Keratinocyte (primary cell): ENCODE measurements at regions not wholly inside any gene's neighbourhood (a gene's known extent, or its start where the extent isn't known, plus 50 kb on each side); places are given as distances from the start of the nearest gene placed in this dataset.

Source experiments
- DNase-seq: peaks from one replicate; pipeline ENCODE4 v3.0.0-alpha.2; 2011; ENCODE audit warnings: low read depth, missing footprints, low spot score
- FAIRE-seq: peaks from 2 replicates; lab custom pipeline; 2011; peaks lifted over from hg19 to GRCh38; lab: Jason Lieb, UNC
- H2AFZ ChIP-seq: 2 replicates; pipeline ENCODE4 v1.6.0; 2012; ENCODE audit warnings: low read length, control low read depth, inconsistent platforms; ENCODE audit not compliant: control insufficient read depth
- H3K27ac ChIP-seq: 2 replicates; pipeline ENCODE4 v1.5.1; 2011; ENCODE audit warnings: low read length; ENCODE audit not compliant: control insufficient read depth, insufficient read depth
- H3K27me3 ChIP-seq: 3 replicates; pipeline ENCODE4 v1.6.0; 2011; ENCODE audit warnings: low read length; ENCODE audit not compliant: control insufficient read depth, insufficient read depth; ENCODE audit errors: extremely low read depth
- H3K36me3 ChIP-seq, 2 experiments: 2 replicates in 1 of 2; 3 replicates in 1 of 2; pipeline ENCODE4 v1.5.1; 2011; ENCODE audit warnings: low read length in 2 of 2, mild to moderate bottlenecking in 1 of 2; ENCODE audit not compliant: control insufficient read depth in 2 of 2, insufficient read depth in 2 of 2; ENCODE audit errors: extremely low read depth in 1 of 2
- H3K4me1 ChIP-seq: 3 replicates; pipeline ENCODE4 v1.5.1; 2011; ENCODE audit warnings: low read length; ENCODE audit not compliant: control insufficient read depth, insufficient read depth; ENCODE audit errors: extremely low read depth
- H3K4me2 ChIP-seq: 3 replicates; pipeline ENCODE4 v1.6.0; 2011; ENCODE audit warnings: low read depth, low read length; ENCODE audit not compliant: control insufficient read depth, insufficient read depth; ENCODE audit errors: extremely low read depth
- H3K4me3 ChIP-seq, 3 experiments: fragments of 200-600 bp in 1 of 3; sonication (generic) in 1 of 3; 2 replicates in 2 of 3; 3 replicates in 1 of 3; pipeline ENCODE4 v1.5.1; 2011 to 2016; ENCODE audit warnings: low read length in 3 of 3, mild to moderate bottlenecking in 3 of 3, control low read depth in 2 of 3, inconsistent platforms in 1 of 3, low read depth in 1 of 3, mixed read lengths in 1 of 3, mixed run types in 1 of 3, moderate library complexity in 1 of 3; ENCODE audit not compliant: control insufficient read depth in 2 of 3, insufficient read depth in 2 of 3; ENCODE audit errors: extremely low read depth in 1 of 3
- H3K79me2 ChIP-seq: 2 replicates; pipeline ENCODE4 v1.6.0; 2012; ENCODE audit warnings: low read length; ENCODE audit not compliant: control insufficient read depth, insufficient read depth
- H3K9ac ChIP-seq: 3 replicates; pipeline ENCODE4 v1.6.0; 2011; ENCODE audit warnings: low read length; ENCODE audit not compliant: control insufficient read depth, insufficient read depth; ENCODE audit errors: extremely low read depth
- H3K9me1 ChIP-seq: 3 replicates; pipeline ENCODE4 v1.6.0; 2011; ENCODE audit warnings: low read length; ENCODE audit not compliant: control insufficient read depth, insufficient read depth; ENCODE audit errors: extremely low read depth
- H3K9me3 ChIP-seq: 2 replicates; pipeline ENCODE4 v1.5.1; 2012; ENCODE audit warnings: low read depth, low read length; ENCODE audit not compliant: control insufficient read depth
- H4K20me1 ChIP-seq: 3 replicates; pipeline ENCODE4 v1.6.0; 2011; ENCODE audit warnings: low read length; ENCODE audit not compliant: control insufficient read depth, insufficient read depth; ENCODE audit errors: extremely low read depth
- CTCF ChIP-seq, 3 experiments: IDR thresholded peaks in 1 of 3; conservative IDR thresholded peaks in 1 of 3; optimal IDR thresholded peaks in 1 of 3; 2 replicates in 2 of 3; 3 replicates in 1 of 3; pipeline versions ENCODE3 to v1.5.1; 2011; ENCODE audit warnings: low read length in 3 of 3, mild to moderate bottlenecking in 3 of 3, moderate library complexity in 2 of 3, control low read depth in 1 of 3, inconsistent platforms in 1 of 3; ENCODE audit not compliant: insufficient read depth in 2 of 3; ENCODE audit errors: extremely low read depth in 1 of 3
- EZH2 ChIP-seq: IDR thresholded peaks from one replicate; pipeline ENCODE4 v1.6.1; 2012; ENCODE audit warnings: inconsistent platforms, mild to moderate bottlenecking, low read length, moderate library complexity
- dilution Hi-C: fragments of 300-500 bp; cut with MboI; formaldehyde crosslinking; loops from one replicate; pipeline ENCODE4 v1.7.0; 2020; ENCODE audit warnings: low sequenced_read_pairs; ENCODE audit not compliant: extremely low pct_ligation_motif_present

GRCh38 chr1:188228623-188229022, 1399.9 kb downstream of the PLA2G4A start:
- TF ChIP-seq CTCF (optimal IDR thresholded peaks at IDR 0.05 in 1 of 3, IDR thresholded peaks at IDR 0.05 in 1 of 3, conservative IDR thresholded peaks at IDR 0.05 in 1 of 3; ENCODE audit: extremely low read depth in 1 of 3, insufficient read depth in 2 of 3, low read length in 3 of 3) (no peak), EZH2 (no peak)
- no peak overlapping the region for H3K27ac ChIP-seq
- no peak overlapping the region for H3K4me2 ChIP-seq
- no peak overlapping the region for H3K9ac ChIP-seq
- DNase-seq (no peak), FAIRE-seq (no peak)
- H3K9me1 ChIP-seq = no peaks in the 10 kb centered on the region
- dilution Hi-C loops = no loop called here
- H3K4me3 ChIP-seq = no peak overlapping the region
- no peaks in the 10 kb centered on the region for H3K4me1 ChIP-seq
- no peak overlapping the region for H2AFZ ChIP-seq
- no peaks in the 10 kb centered on the region for H3K36me3 ChIP-seq
- H4K20me1 ChIP-seq = no peaks in the 10 kb centered on the region
- H3K9me3 ChIP-seq = no peaks in the 10 kb centered on the region
- no peaks in the 10 kb centered on the region for H3K79me2 ChIP-seq
- H3K27me3 ChIP-seq = no peaks in the 10 kb centered on the region

GRCh38 chr1:188237573-188238348, 1409.0 kb downstream of the PLA2G4A start:
- Histone ChIP-seq H3K9me1 (no peaks in the 10 kb centered on the region), H3K4me1 (no peaks in the 10 kb centered on the region), H3K36me3 (no peaks in the 10 kb centered on the region), H3K27me3 (no peaks in the 10 kb centered on the region), H3K9me3 (no peaks in the 10 kb centered on the region), H2AFZ (no peak overlapping the region), H3K4me2 (no peak overlapping the region), H4K20me1 (no peaks in the 10 kb centered on the region), H3K4me3 (no peak overlapping the region), H3K9ac (no peak overlapping the region), H3K27ac (no peak overlapping the region), H3K79me2 (no peaks in the 10 kb centered on the region)
- TF ChIP-seq EZH2 (no peak), CTCF (optimal IDR thresholded peaks at IDR 0.05 in 1 of 3, IDR thresholded peaks at IDR 0.05 in 1 of 3, conservative IDR thresholded peaks at IDR 0.05 in 1 of 3; ENCODE audit: extremely low read depth in 1 of 3, insufficient read depth in 2 of 3, low read length in 3 of 3) (no peak)
- no peak for DNase-seq
- dilution Hi-C loops = no loop called here
- no peak for FAIRE-seq
